Stimulated activated naive CD8-positive, alpha-beta T cell treated with anti-CD3 and anti-CD28 coated beads, Interleukin-15, Interleukin-2, amounts not matched to agents 100 U/mL and 50 U/mL, for 24 hours (primary cell): ENCODE measurements at regions not wholly inside any gene's neighbourhood (a gene's known extent, or its start where the extent isn't known, plus 50 kb on each side); places are given as distances from the start of the nearest gene placed in this dataset.

Source experiments
- ATAC-seq: fragments of 150-1000 bp; cut with Tn5 transposase; one replicate; pipeline ENCODE4 v1.10.0; 2021
- DNase-seq: peaks from one replicate; pipeline ENCODE4 v3.0.0; 2021

GRCh38 chr18:41227993-41228392, 727.0 kb upstream of the PIK3C3 start:
- ATAC-seq = no peak
- DNase-seq = no peak

GRCh38 chr18:41226911-41227310, 728.1 kb upstream of the PIK3C3 start:
- DNase-seq (no peak), ATAC-seq (no peak)

- DNase-seq (no peak), ATAC-seq (no peak)
Measured at GRCh38 chr18:41226186-41226585, 728.8 kb upstream of the PIK3C3 start.

GRCh38 chr18:41216341-41217003, 738.6 kb upstream of the PIK3C3 start:
- no peak for DNase-seq
- ATAC-seq = no peak

- DNase-seq (no peak), ATAC-seq (no peak)
Measured at GRCh38 chr18:41207706-41208105, 747.3 kb upstream of the PIK3C3 start.

- ATAC-seq (no peak), DNase-seq (no peak)
Measured at GRCh38 chr18:41206341-41206830, 748.6 kb upstream of the PIK3C3 start.

GRCh38 chr18:41199212-41199611, 755.8 kb upstream of the PIK3C3 start:
- no peak for DNase-seq
- no peak for ATAC-seq

- no peak for ATAC-seq
- DNase-seq = no peak
Measured at GRCh38 chr18:41197967-41198366, 757.1 kb upstream of the PIK3C3 start.

- ATAC-seq (no peak), DNase-seq (no peak)
Measured at GRCh38 chr18:41170346-41170745, 784.7 kb upstream of the PIK3C3 start.

GRCh38 chr18:41165625-41166024, 789.4 kb upstream of the PIK3C3 start:
- no peak for ATAC-seq
- no peak for DNase-seq

GRCh38 chr18:41162781-41163180, 792.3 kb upstream of the PIK3C3 start:
- DNase-seq = no peak

GRCh38 chr18:41162191-41162590, 792.8 kb upstream of the PIK3C3 start:
- ATAC-seq (no peak), DNase-seq (no peak)

More at GRCh38 chr18:41162781-41163180, 792.3 kb upstream of the PIK3C3 start:
- no peak for ATAC-seq

GRCh38 chr18:41155910-41156851, 798.9 kb upstream of the PIK3C3 start:
- DNase-seq = no peak
- ATAC-seq = no peak

- DNase-seq (no peak), ATAC-seq (no peak)
Measured at GRCh38 chr18:41155025-41155424, 800.0 kb upstream of the PIK3C3 start.

- DNase-seq (no peak), ATAC-seq (no peak)
Measured at GRCh38 chr18:41153871-41154270, 801.2 kb upstream of the PIK3C3 start.

- ATAC-seq (no peak), DNase-seq (no peak)
Measured at GRCh38 chr18:41150316-41150715, 804.7 kb upstream of the PIK3C3 start.

GRCh38 chr18:41146301-41146700, 808.7 kb upstream of the PIK3C3 start:
- ATAC-seq = no peak
- no peak for DNase-seq

- ATAC-seq (no peak), DNase-seq (no peak)
Measured at GRCh38 chr18:41145516-41145915, 809.5 kb upstream of the PIK3C3 start.

- ATAC-seq (no peak), DNase-seq (no peak)
Measured at GRCh38 chr18:41144441-41144840, 810.6 kb upstream of the PIK3C3 start.

- DNase-seq (no peak), ATAC-seq (no peak)
Measured at GRCh38 chr18:41140506-41140905, 814.5 kb upstream of the PIK3C3 start.

GRCh38 chr18:41135146-41135545, 819.9 kb upstream of the PIK3C3 start:
- ATAC-seq (no peak), DNase-seq (no peak)

- DNase-seq (no peak), ATAC-seq (no peak)
Measured at GRCh38 chr18:41134426-41134825, 820.6 kb upstream of the PIK3C3 start.

- DNase-seq (no peak), ATAC-seq (no peak)
Measured at GRCh38 chr18:41131050-41131449, 824.0 kb upstream of the PIK3C3 start.
